Transverse colon (tissue), 3 donors: ENCODE measurements at regions not wholly inside any gene's neighbourhood (a gene's known extent, or its start where the extent isn't known, plus 50 kb on each side); places are given as distances from the start of the nearest gene placed in this dataset.

ENCODE experiments used
- POLR2A ChIP-seq: fragments of 450-650 bp; IDR thresholded peaks from one replicate; pipeline ENCODE4 v1.6.1; 2016; ENCODE audit warnings: antibody characterized with exemption, mild to moderate bottlenecking, moderate library complexity
- TF ChIP-seq, protein P1 (sequence below), 5 experiments: fragments of 200-600 bp in 3 of 5; fragments of 450-650 bp in 2 of 5; sonication (generic) in 3 of 5; IDR thresholded peaks; 1 replicate in 2 of 5; 2 replicates in 3 of 5; pipeline ENCODE4 v1.5.1; 2016 to 2017; ENCODE audit warnings: antibody characterized with exemption in 5 of 5, inconsistent platforms in 3 of 5, mild to moderate bottlenecking in 2 of 5, moderate library complexity in 1 of 5

DNA sequence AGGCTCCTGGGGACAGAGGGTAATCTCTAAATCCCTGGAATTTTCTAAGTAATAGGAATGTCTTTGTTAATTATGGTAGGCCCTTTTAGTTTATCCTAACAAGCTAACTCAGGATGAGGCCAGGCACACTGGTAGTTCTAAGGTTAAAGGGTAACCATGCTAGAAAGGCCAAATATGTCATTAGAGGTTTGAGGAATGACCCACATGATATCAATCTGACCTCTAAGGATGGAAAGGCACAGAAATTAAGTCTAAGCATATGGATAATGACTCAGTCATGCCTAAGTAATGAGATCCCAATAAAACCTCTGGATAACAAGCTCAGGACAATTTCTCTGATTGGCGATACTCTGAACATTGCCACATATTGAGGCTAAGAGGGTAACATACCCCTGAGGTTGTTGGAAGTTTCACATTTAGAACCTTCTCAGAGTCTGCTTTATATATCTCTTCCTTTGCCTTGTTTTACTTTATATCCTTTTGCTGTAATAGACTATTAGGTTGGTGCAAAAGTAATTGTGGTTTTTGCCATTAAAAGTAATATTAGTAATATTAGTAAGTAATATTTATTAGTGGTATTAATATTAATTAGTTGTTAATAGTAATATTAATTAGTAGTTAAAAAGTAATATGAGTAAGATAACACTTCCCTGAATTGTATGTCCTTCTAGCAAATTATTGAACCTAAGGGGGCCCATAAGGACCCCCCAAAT, 806.3 kb upstream of the GCFC2 start:
- TF ChIP-seq POLR2A = no peak
- TF ChIP-seq, protein P1, sequence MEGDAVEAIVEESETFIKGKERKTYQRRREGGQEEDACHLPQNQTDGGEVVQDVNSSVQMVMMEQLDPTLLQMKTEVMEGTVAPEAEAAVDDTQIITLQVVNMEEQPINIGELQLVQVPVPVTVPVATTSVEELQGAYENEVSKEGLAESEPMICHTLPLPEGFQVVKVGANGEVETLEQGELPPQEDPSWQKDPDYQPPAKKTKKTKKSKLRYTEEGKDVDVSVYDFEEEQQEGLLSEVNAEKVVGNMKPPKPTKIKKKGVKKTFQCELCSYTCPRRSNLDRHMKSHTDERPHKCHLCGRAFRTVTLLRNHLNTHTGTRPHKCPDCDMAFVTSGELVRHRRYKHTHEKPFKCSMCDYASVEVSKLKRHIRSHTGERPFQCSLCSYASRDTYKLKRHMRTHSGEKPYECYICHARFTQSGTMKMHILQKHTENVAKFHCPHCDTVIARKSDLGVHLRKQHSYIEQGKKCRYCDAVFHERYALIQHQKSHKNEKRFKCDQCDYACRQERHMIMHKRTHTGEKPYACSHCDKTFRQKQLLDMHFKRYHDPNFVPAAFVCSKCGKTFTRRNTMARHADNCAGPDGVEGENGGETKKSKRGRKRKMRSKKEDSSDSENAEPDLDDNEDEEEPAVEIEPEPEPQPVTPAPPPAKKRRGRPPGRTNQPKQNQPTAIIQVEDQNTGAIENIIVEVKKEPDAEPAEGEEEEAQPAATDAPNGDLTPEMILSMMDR (IDR thresholded peaks at IDR 0.05) = no peak
